Duodenal mucosa (tissue), 2 donors: ENCODE measurements at regions not wholly inside any gene's neighbourhood (a gene's known extent, or its start where the extent isn't known, plus 50 kb on each side); places are given as distances from the start of the nearest gene placed in this dataset.

ENCODE experiments used
- H3K27ac ChIP-seq: one replicate; pipeline ENCODE4 v1.7.0; 2013; ENCODE audit warnings: low read depth, low read length
- H3K27me3 ChIP-seq, 2 donors: one replicate each; pipeline ENCODE4 v1.7.0; 2013; ENCODE audit warnings: low read length in 2 of 2, control low read depth in 1 of 2; ENCODE audit not compliant: insufficient read depth in 2 of 2, control insufficient read depth in 1 of 2
- H3K36me3 ChIP-seq, 2 donors: one replicate each; pipeline ENCODE4 v1.7.0; 2013; ENCODE audit warnings: low read length in 2 of 2, control low read depth in 1 of 2; ENCODE audit not compliant: insufficient read depth in 2 of 2, control insufficient read depth in 1 of 2
- H3K4me1 ChIP-seq, 2 donors: one replicate each; pipeline ENCODE4 v1.7.0; 2013; ENCODE audit warnings: low read length in 2 of 2, control low read depth in 1 of 2; ENCODE audit not compliant: insufficient read depth in 2 of 2, control insufficient read depth in 1 of 2
- H3K4me3 ChIP-seq, 2 donors: one replicate each; pipeline ENCODE4 v1.7.0; 2013; ENCODE audit warnings: low read length in 2 of 2, low read depth in 1 of 2
- H3K9ac ChIP-seq, 2 donors: one replicate each; pipeline ENCODE4 v1.7.0; 2013; ENCODE audit warnings: low read length in 2 of 2, low read depth in 1 of 2
- H3K9me3 ChIP-seq, 2 donors: one replicate each; pipeline ENCODE4 v1.7.0; 2013; ENCODE audit warnings: low read length in 2 of 2, control low read depth in 1 of 2; ENCODE audit not compliant: control insufficient read depth in 1 of 2

DNA sequence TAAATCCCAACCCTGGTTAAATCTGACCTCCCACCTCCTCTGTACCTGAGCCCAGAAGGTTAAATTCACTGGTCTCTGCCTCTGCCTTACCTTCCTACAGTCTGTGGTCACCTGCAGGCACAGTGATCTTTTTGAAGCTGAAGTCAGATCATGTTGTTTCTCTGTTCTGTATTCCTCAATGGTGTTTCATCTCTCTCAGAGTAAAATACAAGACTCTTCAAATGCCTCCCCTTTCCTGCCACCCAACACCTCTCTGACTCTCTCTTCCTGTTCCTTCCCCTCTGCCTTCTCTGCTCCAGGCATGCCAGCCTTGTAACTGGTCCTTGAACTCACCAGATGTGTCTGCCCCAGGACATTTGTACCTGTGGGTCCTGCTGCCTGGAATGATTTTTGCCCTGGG, 219.3 kb downstream of the UXS1 start:
- peaks cover 8 to 9% of the 10 kb centered on the region in 2 donors for H3K9me3 ChIP-seq
- no peak overlapping the region for H3K4me3 ChIP-seq
- no peak overlapping the region for H3K27ac ChIP-seq
- no peak overlapping the region for H3K9ac ChIP-seq
- H3K4me1 ChIP-seq: no peaks in the 10 kb centered on the region
- no peaks in the 10 kb centered on the region for H3K36me3 ChIP-seq
- peaks cover 0 to 3% of the 10 kb centered on the region in 2 donors for H3K27me3 ChIP-seq

- Histone ChIP-seq H3K27ac (no peak overlapping the region), H3K27me3 (peaks cover 0 to 3% of the 10 kb centered on the region in 2 donors), H3K9ac (no peak overlapping the region), H3K4me1 (no peaks in the 10 kb centered on the region), H3K9me3 (peaks cover 6 to 9% of the 10 kb centered on the region in 2 donors), H3K36me3 (no peaks in the 10 kb centered on the region), H3K4me3 (no peak overlapping the region)
Observed at GRCh38 chr2:105972927-105973326, 221.2 kb downstream of the UXS1 start.

GRCh38 chr2:105972246-105972645, 221.9 kb downstream of the UXS1 start:
- Histone ChIP-seq H3K9me3 (peaks cover 5 to 6% of the 10 kb centered on the region in 2 donors), H3K36me3 (no peaks in the 10 kb centered on the region), H3K4me1 (no peaks in the 10 kb centered on the region), H3K27me3 (peaks cover 0 to 3% of the 10 kb centered on the region in 2 donors), H3K9ac (no peak overlapping the region), H3K27ac (no peak overlapping the region), H3K4me3 (no peak overlapping the region)

- Histone ChIP-seq H3K27me3 (peaks cover 0 to under 1% of the 10 kb centered on the region in 2 donors), H3K9ac (no peak overlapping the region), H3K4me1 (no peaks in the 10 kb centered on the region), H3K27ac (no peak overlapping the region), H3K9me3 (no peaks in the 10 kb centered on the region), H3K4me3 (no peak overlapping the region), H3K36me3 (no peaks in the 10 kb centered on the region)
Observed at GRCh38 chr2:105969552-105969951, 224.5 kb downstream of the UXS1 start.

DNA sequence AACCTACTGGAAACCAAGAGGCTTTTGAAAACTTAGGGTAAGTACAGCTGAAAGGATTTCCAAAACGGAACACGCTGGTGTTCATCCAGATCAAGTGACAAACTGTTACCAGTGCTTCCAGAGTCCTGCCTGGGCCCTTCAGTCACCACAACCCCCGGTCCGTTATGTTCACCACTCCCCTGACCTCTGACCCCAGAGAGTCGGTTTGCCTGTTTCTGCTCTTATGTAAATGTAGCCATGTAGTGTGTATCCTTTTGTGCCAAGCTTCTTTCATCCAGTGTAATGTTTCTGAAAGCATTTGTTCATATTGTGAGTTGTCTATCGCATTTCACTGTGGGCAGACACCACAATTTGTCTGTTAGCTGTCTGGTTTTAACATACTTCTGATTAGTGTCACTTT, 217.5 kb downstream of the NCK2 start:
- Histone ChIP-seq H3K9me3 (no peaks in the 10 kb centered on the region), H3K36me3 (no peaks in the 10 kb centered on the region), H3K9ac (no peak overlapping the region)

DNA sequence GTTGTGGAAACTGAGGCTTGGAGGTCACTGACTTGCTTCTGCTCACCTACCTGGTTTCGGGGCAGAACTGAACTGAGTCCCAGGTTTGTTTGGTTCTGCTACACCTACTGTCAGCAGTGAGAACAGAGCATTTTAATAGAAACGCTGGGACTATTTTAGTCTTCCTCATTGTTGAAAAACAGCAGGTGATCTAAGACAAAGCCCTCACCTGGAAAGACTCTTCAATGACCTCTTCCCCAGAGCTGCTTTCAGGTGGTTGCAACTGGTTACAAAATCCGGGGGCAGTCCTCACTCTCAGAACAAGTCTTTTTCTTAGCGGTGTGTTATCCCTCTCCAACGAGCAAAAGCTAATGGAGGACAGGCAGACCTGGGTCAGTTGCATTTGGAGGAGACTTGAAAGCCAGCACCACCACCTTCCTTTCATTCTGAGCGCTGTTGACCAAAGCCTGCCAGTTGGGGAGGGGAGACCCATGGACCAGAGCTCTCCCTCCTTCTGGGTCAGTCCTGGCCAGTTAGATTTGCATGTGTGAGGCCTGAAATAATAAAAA, 217.0 kb downstream of the NCK2 start:
- Histone ChIP-seq H3K27me3 (no peaks in the 10 kb centered on the region), H3K36me3 (no peaks in the 10 kb centered on the region), H3K4me3 (no peak overlapping the region), H3K4me1 (no peaks in the 10 kb centered on the region), H3K27ac (no peak overlapping the region), H3K9me3 (no peaks in the 10 kb centered on the region), H3K9ac (no peak overlapping the region)

More for the DNA sequence above, 217.5 kb downstream of the NCK2 start:
- Histone ChIP-seq H3K4me3 (no peak overlapping the region), H3K27ac (no peak overlapping the region), H3K4me1 (no peaks in the 10 kb centered on the region), H3K27me3 (no peaks in the 10 kb centered on the region)

GRCh38 chr2:105959357-105959756, 214.6 kb downstream of the NCK2 start:
- Histone ChIP-seq H3K4me1 (no peaks in the 10 kb centered on the region), H3K9me3 (no peaks in the 10 kb centered on the region), H3K36me3 (no peaks in the 10 kb centered on the region), H3K27ac (no peak overlapping the region), H3K27me3 (no peaks in the 10 kb centered on the region), H3K4me3 (no peak overlapping the region), H3K9ac (no peak overlapping the region)

GRCh38 chr2:105954891-105955290, 210.2 kb downstream of the NCK2 start:
- Histone ChIP-seq H3K9me3 (no peaks in the 10 kb centered on the region), H3K27me3 (no peaks in the 10 kb centered on the region), H3K4me3 (no peak overlapping the region), H3K9ac (no peak overlapping the region), H3K27ac (no peak overlapping the region), H3K4me1 (no peaks in the 10 kb centered on the region), H3K36me3 (no peaks in the 10 kb centered on the region)

GRCh38 chr2:105953942-105954341, 209.2 kb downstream of the NCK2 start:
- H3K4me1 ChIP-seq: no peaks in the 10 kb centered on the region
- no peaks in the 10 kb centered on the region for H3K36me3 ChIP-seq
- no peaks in the 10 kb centered on the region for H3K9me3 ChIP-seq
- H3K4me3 ChIP-seq: no peak overlapping the region
- H3K27ac ChIP-seq: no peak overlapping the region
- no peaks in the 10 kb centered on the region for H3K27me3 ChIP-seq
- no peak overlapping the region for H3K9ac ChIP-seq

GRCh38 chr2:105952131-105952530, 207.4 kb downstream of the NCK2 start:
- Histone ChIP-seq H3K27me3 (no peaks in the 10 kb centered on the region), H3K4me3 (no peak overlapping the region), H3K27ac (no peak overlapping the region), H3K9ac (no peak overlapping the region), H3K36me3 (no peaks in the 10 kb centered on the region), H3K4me1 (no peaks in the 10 kb centered on the region), H3K9me3 (no peaks in the 10 kb centered on the region)

GRCh38 chr2:105951384-105951694, 206.6 kb downstream of the NCK2 start:
- Histone ChIP-seq H3K4me3 (no peak overlapping the region), H3K9ac (no peak overlapping the region), H3K9me3 (no peaks in the 10 kb centered on the region), H3K27me3 (no peaks in the 10 kb centered on the region), H3K4me1 (no peaks in the 10 kb centered on the region), H3K36me3 (no peaks in the 10 kb centered on the region), H3K27ac (no peak overlapping the region)
